ENCODE measurements at regions not wholly inside any gene's neighbourhood (a gene's known extent, or its start where the extent isn't known, plus 50 kb on each side); places are given as distances from the start of the nearest gene placed in this dataset.

- H3K4me2 ChIP-seq (ENCODE audit: insufficient read depth, low read length): no peak overlapping the region
- no peak overlapping the region for H3K27ac ChIP-seq (ENCODE audit: insufficient read depth, low read depth, low read length)
- H4K20me1 ChIP-seq (replicated peaks; ENCODE audit: control insufficient read depth, extremely low read depth, insufficient read depth, low read length): no peaks in the 10 kb centered on the region
- H2AFZ ChIP-seq (ENCODE audit: low read depth, low read length): no peak overlapping the region
- intact Hi-C loops (cut with micrococcal nuclease): no loop called here
- no peak for FAIRE-seq
- H3K36me3 ChIP-seq (ENCODE audit: control insufficient read depth in 2 of 2, extremely low read depth in 1 of 2, insufficient read depth in 2 of 2, low read length in 2 of 2): no peaks in the 10 kb centered on the region
- TF ChIP-seq GATA2 (IDR thresholded peaks at IDR 0.05; ENCODE audit: insufficient read depth, insufficient read length, low read depth, low read length) (no peak), POLR2A (IDR thresholded peaks at IDR 0.05; ENCODE audit: low read depth, low read length) (no peak), MAX (IDR thresholded peaks at IDR 0.05; ENCODE audit: insufficient read depth, insufficient read length) (no peak)
- no peaks in the 10 kb centered on the region for H3K27me3 ChIP-seq (ENCODE audit: control insufficient read depth in 2 of 2, insufficient read depth in 2 of 2, low read length in 2 of 2)
- H3K9ac ChIP-seq (replicated peaks; ENCODE audit: extremely low read depth, insufficient read depth, low read length): no peak overlapping the region
- no peaks in the 10 kb centered on the region for H3K4me1 ChIP-seq (ENCODE audit: control insufficient read depth, extremely low read depth, insufficient read depth, low read length)
- H3K79me2 ChIP-seq (ENCODE audit: control insufficient read depth, insufficient read depth, low read length): no peaks in the 10 kb centered on the region
- dilution Hi-C loops (cut with MboI; ENCODE audit: extremely low pct_ligation_motif_present, low sequenced_read_pairs): no loop called here
- ChIA-PET CTCF (no interaction called here), POLR2A (no interaction called here)
- H3K4me3 ChIP-seq (replicated peaks in 1 of 3; ENCODE audit: insufficient read depth in 1 of 3, low read depth in 1 of 3, low read length in 3 of 3): no peak overlapping the region
- BruUV-seq (replicated peaks): no TSS peak
- no peaks in the 10 kb centered on the region for H3K9me3 ChIP-seq (replicated peaks; ENCODE audit: control insufficient read depth, insufficient read depth, low read length)
- no peaks in the 10 kb centered on the region for H3K9me1 ChIP-seq (replicated peaks; ENCODE audit: control insufficient read depth, extremely low read depth, insufficient read depth, low read length)
- DNase-seq (ENCODE audit: low read depth, low spot score): no peak
Measured at GRCh38 chr5:89008291-89008690, 125.3 kb upstream of the MEF2C start.

- Histone ChIP-seq H3K79me2 (ENCODE audit: control insufficient read depth, insufficient read depth, low read length) (no peaks in the 10 kb centered on the region), H3K9ac (replicated peaks; ENCODE audit: extremely low read depth, insufficient read depth, low read length) (no peak overlapping the region), H3K9me1 (replicated peaks; ENCODE audit: control insufficient read depth, extremely low read depth, insufficient read depth, low read length) (no peaks in the 10 kb centered on the region), H3K27me3 (ENCODE audit: control insufficient read depth in 2 of 2, insufficient read depth in 2 of 2, low read length in 2 of 2) (no peaks in the 10 kb centered on the region), H4K20me1 (replicated peaks; ENCODE audit: control insufficient read depth, extremely low read depth, insufficient read depth, low read length) (no peaks in the 10 kb centered on the region), H3K4me3 (replicated peaks in 1 of 3; ENCODE audit: insufficient read depth in 1 of 3, low read depth in 1 of 3, low read length in 3 of 3) (no peak overlapping the region), H3K27ac (ENCODE audit: insufficient read depth, low read depth, low read length) (no peak overlapping the region), H3K4me2 (ENCODE audit: insufficient read depth, low read length) (no peak overlapping the region), H3K4me1 (ENCODE audit: control insufficient read depth, extremely low read depth, insufficient read depth, low read length) (no peaks in the 10 kb centered on the region), H3K36me3 (ENCODE audit: control insufficient read depth in 2 of 2, extremely low read depth in 1 of 2, insufficient read depth in 2 of 2, low read length in 2 of 2) (no peaks in the 10 kb centered on the region), H3K9me3 (replicated peaks; ENCODE audit: control insufficient read depth, insufficient read depth, low read length) (no peaks in the 10 kb centered on the region), H2AFZ (ENCODE audit: low read depth, low read length) (no peak overlapping the region)
- FAIRE-seq (no peak), DNase-seq (ENCODE audit: low read depth, low spot score) (no peak)
- intact Hi-C loops (cut with micrococcal nuclease): no loop called here
- dilution Hi-C loops (cut with MboI; ENCODE audit: extremely low pct_ligation_motif_present, low sequenced_read_pairs): no loop called here
- POLR2A ChIA-PET: no interaction called here
- BruUV-seq (replicated peaks): no TSS peak
- no peak for TF ChIP-seq JUN (IDR thresholded peaks at IDR 0.05; ENCODE audit: borderline replicate concordance, insufficient read depth, insufficient read length, low read depth)
- no peak for TF ChIP-seq MYC (IDR thresholded peaks at IDR 0.05; ENCODE audit: low read depth, low read length)
- no peak for TF ChIP-seq FOS (IDR thresholded peaks at IDR 0.05; ENCODE audit: borderline replicate concordance, insufficient read depth, low read length)
- TF ChIP-seq MAX (IDR thresholded peaks at IDR 0.05; ENCODE audit: insufficient read depth, insufficient read length): no peak
- TF ChIP-seq CTCF (IDR thresholded peaks at IDR 0.05; ENCODE audit: extremely low read depth in 1 of 2, insufficient read depth in 1 of 2, low read depth in 1 of 2, low read length in 2 of 2): no peak
- TF ChIP-seq POLR2AphosphoS5 (IDR thresholded peaks at IDR 0.05; ENCODE audit: insufficient read depth, low read depth, low read length): no peak
- TF ChIP-seq GATA2 (IDR thresholded peaks at IDR 0.05; ENCODE audit: insufficient read depth, insufficient read length, low read depth, low read length): no peak
- CTCF ChIA-PET: no interaction called here
Measured at GRCh38 chr5:89005990-89006389, 123.0 kb upstream of the MEF2C start.

Measured in endothelial cell of umbilical vein (primary cell).